HG03175 (cell line): ENCODE measurements at regions not wholly inside any gene's neighbourhood (a gene's known extent, or its start where the extent isn't known, plus 50 kb on each side); places are given as distances from the start of the nearest gene placed in this dataset.

Experiments
- ATAC-seq: cut with Tn5 transposase; IDR thresholded peaks from one replicate; pipeline ENCODE4 v1.9.1; 2021; ENCODE audit warnings: mild to moderate bottlenecking, moderate library complexity; ENCODE audit not compliant: unreplicated experiment

DNA sequence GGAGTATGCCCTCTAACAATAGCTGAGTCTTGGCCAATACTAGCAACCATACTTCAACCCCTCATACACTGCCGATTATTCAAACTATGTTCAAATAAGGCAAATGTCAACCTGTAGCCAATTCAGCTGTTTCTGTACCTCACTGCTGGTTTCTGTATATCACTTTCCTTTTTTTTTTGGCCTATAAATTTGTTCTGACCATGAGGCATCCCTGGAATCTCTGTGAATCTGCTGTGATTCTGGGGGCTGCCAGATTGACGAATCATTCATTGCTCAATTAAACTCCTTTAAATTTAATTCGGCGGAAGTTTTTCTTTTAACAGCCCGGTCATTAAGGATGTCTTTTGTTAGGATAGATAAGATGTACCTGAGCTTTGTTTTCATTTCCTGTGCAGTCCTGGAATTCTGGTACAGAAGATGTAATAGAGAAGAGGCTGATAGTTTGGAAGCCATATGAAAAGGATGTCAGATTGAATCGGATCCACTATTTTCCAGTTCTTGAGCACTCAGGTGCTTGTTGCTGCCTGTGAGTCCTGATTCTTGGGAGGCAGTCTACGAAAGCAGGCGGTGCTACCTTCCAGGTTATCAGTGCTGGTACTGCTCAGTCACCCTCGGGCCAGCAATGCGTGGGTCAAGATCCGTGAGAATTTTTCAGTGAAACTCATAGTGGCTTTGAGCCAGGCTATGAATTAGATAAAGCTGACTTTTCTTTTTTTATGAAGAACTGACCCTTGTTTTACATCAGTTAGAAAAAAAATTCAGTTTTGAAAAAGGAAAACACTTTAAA, 106.2 kb upstream of the TUT7 start:
- no peak for ATAC-seq

DNA sequence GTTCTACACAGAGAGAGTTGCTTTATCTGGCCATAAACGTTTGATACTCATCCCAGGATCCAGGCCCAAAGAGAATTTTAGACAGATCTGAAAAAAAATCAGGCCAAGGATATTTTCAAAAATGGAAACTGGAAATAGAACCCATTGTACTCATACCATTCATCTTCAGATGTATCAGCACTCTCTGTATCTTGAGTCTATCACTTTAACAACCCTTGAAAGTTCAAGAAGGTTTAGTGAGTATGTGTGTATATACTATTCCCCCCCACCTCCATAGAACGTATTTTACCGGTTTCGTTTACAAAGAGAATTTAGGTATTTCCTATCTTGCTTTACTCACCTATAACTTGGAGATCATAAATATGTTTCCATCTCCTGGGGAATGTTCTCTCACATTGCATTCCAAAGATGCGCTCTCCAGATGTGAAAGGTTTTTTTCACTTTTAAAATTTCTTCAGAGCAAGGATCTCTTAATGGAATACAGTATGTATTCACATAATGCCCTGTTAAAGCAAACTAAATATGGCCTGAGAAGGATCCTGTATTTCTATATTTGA, 105.5 kb upstream of the TUT7 start:
- ATAC-seq = no peak

DNA sequence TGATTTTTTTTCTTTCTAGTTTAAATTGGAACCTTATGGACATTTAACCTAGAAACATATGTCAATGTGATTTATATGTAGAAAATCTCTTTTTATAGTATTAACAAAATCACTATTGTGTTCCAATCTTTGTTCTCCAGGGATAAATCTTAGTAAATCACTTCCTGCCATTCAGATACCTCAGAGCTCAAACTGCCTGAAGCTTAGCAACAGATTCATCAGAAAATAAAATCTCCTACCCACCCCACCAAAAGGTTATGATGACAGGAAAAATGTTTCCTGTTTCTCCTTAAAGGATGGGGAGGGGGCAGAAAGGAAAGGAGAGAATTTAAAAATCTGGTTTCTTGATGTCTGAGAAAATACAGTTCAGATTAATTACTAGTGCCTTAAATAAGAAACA, 105.0 kb upstream of the TUT7 start:
- ATAC-seq = no peak

DNA sequence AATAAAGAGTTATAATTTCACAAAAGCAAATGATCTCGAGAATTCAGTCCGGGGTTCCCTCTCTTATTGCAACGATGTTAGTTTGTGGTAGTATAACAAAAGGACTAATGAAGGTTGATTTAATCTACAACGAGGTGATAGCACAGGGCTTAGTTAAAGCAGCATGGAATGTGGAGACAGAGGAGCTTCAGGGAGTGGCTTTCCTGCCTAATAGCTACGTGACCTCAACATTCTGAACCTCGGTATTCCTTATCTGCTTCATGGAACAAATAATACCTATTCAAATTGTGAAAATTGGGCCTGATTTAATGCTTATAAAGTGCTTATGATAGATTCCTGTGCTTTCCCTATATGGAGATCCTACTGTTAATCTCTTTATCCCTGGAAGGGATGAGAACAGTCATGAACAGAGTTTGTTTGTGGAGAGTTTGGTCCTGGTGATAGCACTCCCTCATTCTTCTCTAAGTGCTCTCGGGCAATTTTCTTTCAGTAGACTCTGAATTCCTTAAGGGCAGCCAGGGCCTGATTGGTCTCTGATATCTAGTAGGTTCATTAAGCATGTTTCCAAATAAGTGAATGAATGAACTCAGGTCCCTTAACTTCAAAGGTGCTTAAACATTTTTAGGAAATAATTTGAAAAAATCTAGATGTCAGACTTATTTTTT, 104.1 kb upstream of the TUT7 start:
- ATAC-seq = no peak

GRCh38 chr9:86456416-86456815, 102.2 kb upstream of the TUT7 start:
- no peak for ATAC-seq

DNA sequence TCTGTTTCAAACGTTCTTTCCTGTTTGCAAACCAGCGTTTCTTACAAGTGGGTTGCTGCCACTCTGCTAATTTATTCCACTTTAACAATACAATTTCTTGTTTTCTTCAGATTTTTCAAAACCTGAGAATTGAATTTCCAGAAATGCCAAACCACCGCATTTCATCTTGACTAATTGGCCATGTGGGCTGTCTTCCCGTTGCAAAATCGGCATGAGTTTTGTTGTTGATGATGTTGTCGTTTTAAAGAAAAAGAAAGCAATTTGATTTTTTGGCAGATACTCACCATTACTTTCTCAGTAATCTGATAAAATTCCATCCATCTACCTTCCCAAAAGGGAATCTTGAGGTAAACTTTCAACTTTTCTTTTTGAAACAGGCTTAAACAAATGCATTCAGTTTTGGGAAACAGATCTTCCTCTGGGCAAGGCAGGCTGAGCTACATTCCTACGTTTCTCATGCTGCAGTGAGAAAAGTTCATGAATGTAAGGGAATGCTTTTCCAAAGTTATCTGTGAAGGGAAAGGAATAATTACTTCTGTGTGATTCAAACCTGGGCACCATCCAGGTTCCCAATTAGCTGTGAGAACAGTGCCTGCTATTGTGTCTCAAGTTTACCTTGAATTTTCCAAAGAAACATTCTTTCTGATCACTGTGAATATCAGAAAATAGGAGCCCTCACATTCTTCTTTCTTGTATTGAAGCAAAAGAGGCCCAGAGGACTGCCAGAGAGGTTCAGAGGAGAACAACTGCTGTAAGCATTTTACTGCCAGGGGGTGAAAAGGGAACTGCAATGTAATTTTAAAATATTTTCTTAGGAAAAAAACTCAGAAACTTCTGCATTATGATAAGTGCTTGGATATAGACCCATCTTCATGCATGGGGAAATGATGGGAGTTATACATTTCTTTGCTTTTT, 100.7 kb upstream of the TUT7 start:
- no peak for ATAC-seq

DNA sequence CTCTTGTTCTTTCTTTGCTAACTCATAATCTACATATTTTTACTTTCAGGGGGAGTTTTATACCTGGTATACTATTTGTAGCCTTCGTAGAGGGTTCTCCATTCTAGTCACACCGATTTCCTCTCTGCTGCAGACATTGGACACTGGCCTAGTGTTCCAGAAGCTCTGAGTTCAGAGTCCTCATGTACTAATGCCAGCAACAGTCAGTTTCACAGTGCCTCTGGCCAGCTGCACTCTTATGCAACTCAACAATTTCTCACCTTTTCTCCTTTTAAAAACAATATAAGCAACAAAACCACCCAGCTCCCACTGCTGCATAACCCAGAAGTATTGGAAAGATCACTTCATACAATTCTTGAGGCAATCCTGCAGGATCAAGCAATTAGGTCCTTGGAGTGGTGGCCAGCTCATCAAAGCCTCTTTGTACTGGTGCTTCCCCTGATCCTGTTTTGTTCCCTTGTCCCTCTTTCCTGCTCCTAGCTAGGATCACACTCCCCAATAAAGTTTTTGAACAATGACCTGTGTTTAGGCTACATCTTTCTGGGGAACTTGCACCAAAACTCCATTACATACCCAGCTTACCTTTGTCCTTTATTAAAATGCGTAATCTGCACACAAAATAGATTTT, 98.1 kb upstream of the TUT7 start:
- no peak for ATAC-seq

DNA sequence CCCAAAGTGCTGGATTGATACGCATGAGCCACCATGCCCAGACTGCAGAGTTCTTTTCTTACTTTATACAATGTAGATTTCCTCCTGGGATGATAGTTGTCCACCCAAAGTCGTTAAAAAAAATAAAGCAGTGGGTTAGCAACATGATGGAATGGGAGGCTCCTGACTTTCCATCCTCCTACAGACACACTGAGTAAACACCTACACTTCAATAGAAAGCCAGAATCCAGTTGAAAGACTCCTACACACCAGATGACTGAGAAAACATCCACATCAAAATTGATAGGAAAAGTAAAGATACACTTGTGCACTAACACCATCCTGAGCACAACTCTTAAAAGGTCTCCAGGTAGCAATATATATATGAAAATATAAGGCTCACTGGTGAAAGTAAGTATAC, 95.0 kb upstream of the TUT7 start:
- no peak for ATAC-seq

DNA sequence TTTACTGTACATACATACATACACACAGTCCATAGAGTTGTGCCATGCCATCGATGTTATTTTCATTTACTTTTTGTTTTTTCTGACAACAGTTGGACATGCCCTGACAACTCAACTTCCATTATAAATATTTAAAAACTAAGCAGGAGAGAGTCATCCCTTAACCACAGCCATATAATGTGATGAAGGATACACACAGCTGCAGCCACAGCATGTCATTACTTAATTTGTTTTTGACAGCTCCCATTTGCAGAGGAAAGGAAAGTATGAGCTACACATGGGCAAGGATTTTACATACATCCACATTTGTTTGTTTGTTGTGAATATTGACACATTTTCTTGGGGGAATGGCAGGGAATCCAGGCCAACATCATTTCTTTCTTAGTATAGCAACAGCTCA, 91.5 kb upstream of the TUT7 start:
- ATAC-seq = no peak

DNA sequence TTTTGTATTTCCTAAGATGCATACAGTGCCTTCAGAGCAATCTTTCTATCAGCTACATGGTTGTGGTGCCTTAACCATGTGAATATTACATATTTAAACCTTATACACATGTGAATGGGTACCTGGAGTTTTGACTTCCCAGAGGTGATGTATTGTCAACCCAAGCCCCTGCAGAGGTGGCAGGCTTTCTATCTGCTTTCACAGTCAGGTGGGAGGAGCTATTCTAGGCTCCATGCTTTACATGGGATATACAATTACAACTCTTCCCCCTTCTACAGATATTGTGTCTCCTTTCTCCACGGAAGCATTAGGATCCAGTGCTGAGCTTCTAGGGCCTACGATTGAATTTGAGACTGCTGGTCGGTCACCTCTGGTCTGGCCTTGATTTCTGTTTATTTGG, 89.8 kb upstream of the TUT7 start:
- no peak for ATAC-seq

DNA sequence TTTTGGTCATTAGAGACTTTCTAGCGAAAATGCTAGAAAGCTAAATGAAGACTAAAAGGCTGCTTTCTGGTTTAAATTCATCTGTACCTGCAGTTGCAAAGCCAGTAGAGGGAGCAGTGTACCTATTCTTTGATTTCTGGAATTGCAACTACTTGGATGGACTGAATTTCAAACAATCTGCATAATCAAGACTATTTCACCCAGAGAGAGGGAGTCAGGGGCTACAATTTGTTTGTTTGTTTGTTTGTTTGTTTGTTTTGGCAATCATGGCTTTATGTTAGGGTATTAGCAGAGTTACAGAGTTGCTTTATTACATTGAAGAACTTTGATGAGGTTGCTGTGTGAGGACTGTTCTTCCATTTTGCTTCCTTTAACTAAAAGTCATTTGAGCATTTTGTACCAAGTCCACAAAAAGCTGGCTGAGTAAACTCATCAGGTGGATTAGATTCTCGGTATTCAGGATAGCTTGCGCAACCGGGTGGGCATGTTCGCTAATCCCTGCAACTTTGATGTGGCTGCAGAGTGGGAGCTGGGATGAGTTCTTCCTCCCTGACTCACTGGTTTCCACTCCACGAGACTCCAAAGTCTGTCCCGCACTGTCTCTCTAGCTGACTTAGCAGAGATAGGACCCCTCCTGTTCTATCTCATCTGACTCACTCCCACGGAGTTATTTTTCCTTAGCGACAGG, 80.0 kb upstream of the TUT7 start:
- ATAC-seq = no peak

DNA sequence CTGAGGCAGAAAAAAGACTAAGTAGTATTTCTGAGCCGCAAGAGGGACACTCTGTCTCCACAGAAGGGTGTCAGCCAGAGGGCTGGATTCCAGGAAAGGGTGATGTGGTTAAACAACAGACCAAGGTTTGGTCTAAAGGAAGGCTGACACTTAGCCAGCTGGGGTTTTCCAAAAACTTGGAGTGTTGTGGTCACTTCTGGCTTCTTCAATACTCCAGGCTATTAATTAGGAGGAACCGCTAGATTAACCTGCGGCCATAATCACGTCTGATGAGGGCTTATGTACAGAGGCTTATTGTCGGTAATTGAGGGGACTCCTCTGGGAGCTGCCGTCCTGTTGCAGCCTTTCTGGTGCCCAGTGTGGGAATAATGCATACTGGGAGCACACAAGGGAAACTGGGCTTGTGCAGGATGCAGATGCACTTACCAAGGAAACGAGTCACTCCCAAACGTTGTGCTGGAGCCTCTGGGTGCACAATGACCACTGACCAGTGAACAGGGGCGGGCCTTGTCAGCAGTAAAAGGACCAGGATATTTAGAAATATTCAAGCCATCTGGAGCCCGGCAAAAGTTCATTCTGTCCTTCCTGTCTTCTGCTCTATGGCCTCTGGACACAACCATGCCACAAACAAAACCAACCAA, 70.2 kb upstream of the TUT7 start:
- no peak for ATAC-seq

DNA sequence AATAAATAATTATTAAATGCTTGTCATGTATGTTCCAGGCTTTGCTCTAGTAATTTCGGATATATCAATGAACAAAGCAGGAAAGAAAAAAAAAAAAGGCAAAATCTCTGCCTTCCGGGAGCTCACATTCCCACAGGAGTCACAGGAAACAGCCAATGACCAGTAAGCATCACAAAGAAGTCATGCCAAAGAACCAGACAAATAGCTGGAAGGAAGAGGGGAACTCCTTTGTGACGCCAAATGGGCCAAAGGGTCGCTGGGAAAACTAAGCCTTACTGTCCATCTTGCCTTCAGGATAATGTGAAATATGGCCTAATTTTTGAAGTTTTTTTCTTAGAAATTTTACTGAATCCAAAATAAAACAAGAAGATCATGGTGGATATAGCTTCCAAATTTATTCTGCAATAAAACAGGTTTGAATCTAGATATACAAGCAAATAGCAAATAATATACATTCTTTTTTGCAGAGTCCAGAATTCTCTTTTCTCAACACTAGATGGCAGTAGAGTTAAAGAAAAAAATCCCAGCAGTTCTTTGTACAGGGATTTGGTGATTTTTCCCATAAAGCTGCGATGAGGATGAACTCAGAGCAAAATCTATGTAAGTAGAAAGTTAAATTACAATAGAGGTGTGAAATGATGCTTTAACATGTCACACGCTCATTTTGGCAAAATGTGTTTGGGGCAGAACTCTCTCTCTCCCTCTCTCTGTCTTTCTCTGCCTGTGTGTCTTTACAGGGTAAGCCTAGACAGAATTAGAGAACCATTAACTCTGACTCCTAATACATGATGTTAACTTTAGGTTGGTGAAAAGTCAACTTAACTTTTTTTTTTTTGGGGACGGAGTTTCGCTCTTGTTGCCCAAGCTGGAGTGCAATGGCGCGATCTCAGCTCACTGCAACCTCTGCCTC, 60.0 kb upstream of the TUT7 start:
- ATAC-seq = no peak

- ATAC-seq = no peak
These were observed 56.1 kb upstream of the TUT7 start for GRCh38 chr9:86410281-86410680.

GRCh38 chr9:86408121-86408520, 53.9 kb upstream of the TUT7 start:
- no peak for ATAC-seq

- ATAC-seq = no peak
These were observed 52.8 kb upstream of the TUT7 start for GRCh38 chr9:86407022-86407421.

GRCh38 chr9:86406366-86406765, 52.2 kb upstream of the TUT7 start:
- ATAC-seq = no peak

DNA sequence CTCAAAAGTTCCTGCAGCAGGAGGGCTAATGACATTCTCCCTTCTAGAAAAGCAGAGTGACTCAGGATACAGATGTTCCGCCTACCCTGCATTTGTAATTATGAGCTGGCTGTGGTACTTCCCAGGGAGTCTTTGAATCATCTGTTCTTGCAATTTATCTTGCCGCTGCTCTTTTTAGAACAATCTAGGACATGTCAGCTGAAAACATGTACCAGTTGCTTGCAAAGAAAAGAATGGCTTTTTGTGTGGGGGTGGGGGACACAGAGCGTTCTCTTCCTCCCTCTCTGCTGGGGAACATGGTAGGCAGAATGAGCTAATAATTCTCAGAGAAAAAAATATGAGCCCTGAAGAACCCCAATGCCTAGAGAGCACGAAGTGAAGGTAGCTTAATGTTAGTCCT, 51.7 kb upstream of the TUT7 start:
- no peak for ATAC-seq

DNA sequence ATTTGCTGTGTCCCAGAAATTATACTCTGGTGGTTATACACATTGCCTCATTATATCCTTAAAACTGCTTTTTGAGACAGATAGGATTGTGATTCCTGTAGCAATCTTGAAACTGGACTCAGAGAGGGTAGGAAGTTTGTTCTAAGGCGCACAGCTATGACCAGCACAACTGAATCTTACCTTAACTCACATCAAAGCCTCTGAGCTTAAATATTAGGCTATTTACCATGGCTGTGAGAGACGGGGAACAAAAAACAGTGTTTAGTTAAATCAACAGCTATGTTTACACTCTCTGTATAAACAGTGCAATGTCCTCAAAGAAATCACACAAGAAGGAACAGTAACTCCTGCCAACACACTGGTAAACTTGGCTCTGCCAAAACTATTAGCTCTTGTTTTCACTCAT, 50.9 kb upstream of the TUT7 start:
- ATAC-seq = no peak
